SK-N-SH (cell line): ENCODE measurements at regions not wholly inside any gene's neighbourhood (a gene's known extent, or its start where the extent isn't known, plus 50 kb on each side); places are given as distances from the start of the nearest gene placed in this dataset.

Source experiments
- CTCF ChIA-PET: fragments of 300-600, 350-600 bp; formaldehyde crosslinking; extraction: SDS; loops from one replicate; lab custom pipeline; 2021; lab: Yijun Ruan, JAX
- POLR2A ChIA-PET: fragments of 350-600 bp; sonication (Branson Sonifier 250); formaldehyde crosslinking; extraction: SDS; loops from one replicate; lab custom pipeline; 2020; ENCODE audit warnings: antibody characterized with exemption, inconsistent platforms; lab: Yijun Ruan, JAX
- DNase-seq: peaks from one replicate; pipeline ENCODE4 v3.0.0; 2012
- H2AFZ ChIP-seq: fragments of 200-600 bp; sonication (generic); 2 replicates; pipeline ENCODE4 v1.8.1; 2016; ENCODE audit warnings: antibody characterized with exemption, mild to moderate bottlenecking, low read depth
- H3F3A ChIP-seq: fragments of 200-600 bp; sonication (generic); replicated peaks from 2 replicates; pipeline ENCODE3; 2016; ENCODE audit warnings: antibody characterized with exemption, mild to moderate bottlenecking; ENCODE audit not compliant: insufficient read depth
- H3K27ac ChIP-seq, 2 experiments: fragments of 200-500 bp in 1 of 2; fragments of 200-600 bp in 1 of 2; sonication (Bioruptor generic) in 1 of 2; sonication (generic), shearing (Covaris generic) in 1 of 2; 2 replicates each; pipeline versions ENCODE4 v1.5.1 to v1.6.1; 2014 to 2016; ENCODE audit warnings: low read depth in 2 of 2, inconsistent platforms in 1 of 2, low read length in 1 of 2, mild to moderate bottlenecking in 1 of 2, mixed read lengths in 1 of 2
- H3K27me3 ChIP-seq: fragments of 200-600 bp; sonication (generic), shearing (Covaris generic); 2 replicates; pipeline ENCODE4 v1.6.1; 2016; ENCODE audit warnings: mixed run types; ENCODE audit not compliant: insufficient read depth
- H3K36me3 ChIP-seq, 2 experiments: fragments of 200-500 bp in 1 of 2; fragments of 200-600 bp in 1 of 2; sonication (Bioruptor generic) in 1 of 2; sonication (generic) in 1 of 2; replicated peaks in 1 of 2; 2 replicates each; pipeline versions ENCODE3 to v1.5.1; 2014 to 2016; ENCODE audit warnings: low read length in 1 of 2, mild to moderate bottlenecking in 1 of 2; ENCODE audit not compliant: insufficient read depth in 2 of 2, control insufficient read depth in 1 of 2
- H3K4me1 ChIP-seq, 2 experiments: fragments of 200-500 bp in 1 of 2; fragments of 200-600 bp in 1 of 2; sonication (Bioruptor generic) in 1 of 2; sonication (generic), shearing (Covaris generic) in 1 of 2; 2 replicates each; pipeline versions ENCODE4 v1.5.1 to v1.6.1; 2014 to 2016; ENCODE audit warnings: low read depth in 1 of 2, low read length in 1 of 2, mixed run types in 1 of 2; ENCODE audit not compliant: insufficient read depth in 2 of 2, control insufficient read depth in 1 of 2
- H3K4me2 ChIP-seq: fragments of 200-600 bp; sonication (generic), shearing (Covaris generic); 2 replicates; pipeline ENCODE4 v1.6.1; 2017; ENCODE audit warnings: mixed run types
- H3K4me3 ChIP-seq, 2 experiments: fragments of 200-500 bp in 1 of 2; fragments of 200-600 bp in 1 of 2; sonication (Bioruptor generic) in 1 of 2; sonication (generic), shearing (Covaris generic) in 1 of 2; 2 replicates each; pipeline versions ENCODE4 v1.5.1 to v1.8.1; 2014 to 2016; ENCODE audit warnings: low read depth in 2 of 2, inconsistent platforms in 1 of 2, low read length in 1 of 2, mild to moderate bottlenecking in 1 of 2, mixed read lengths in 1 of 2, moderate library complexity in 1 of 2
- H3K79me2 ChIP-seq: fragments of 200-600 bp; sonication (generic); 2 replicates; pipeline ENCODE4 v1.8.1; 2017; ENCODE audit warnings: mild to moderate bottlenecking; ENCODE audit not compliant: insufficient read depth
- H3K9ac ChIP-seq: fragments of 200-600 bp; sonication (generic); 2 replicates; pipeline ENCODE4 v1.6.1; 2017; ENCODE audit warnings: mixed run types
- H3K9me2 ChIP-seq: fragments of 200-600 bp; sonication (generic); 2 replicates; pipeline ENCODE4 v1.6.1; 2017; ENCODE audit warnings: mixed run types
- H3K9me3 ChIP-seq: fragments of 200-600 bp; sonication (generic); 2 replicates; pipeline ENCODE4 v1.6.1; 2017; ENCODE audit warnings: mixed run types, mild to moderate bottlenecking, moderate library complexity
- H4K20me1 ChIP-seq: fragments of 200-600 bp; sonication (generic); 2 replicates; pipeline ENCODE4 v1.6.1; 2017; ENCODE audit warnings: mild to moderate bottlenecking, mixed run types; ENCODE audit not compliant: insufficient read depth
- ELF1 ChIP-seq: IDR thresholded peaks from 2 replicates; pipeline ENCODE4 v1.4.0; 2012
- FOSL2 ChIP-seq: IDR thresholded peaks from 2 replicates; pipeline ENCODE4 v1.4.0; 2012; ENCODE audit warnings: low read depth, mild to moderate bottlenecking, moderate library complexity, borderline replicate concordance
- GABPA ChIP-seq: IDR thresholded peaks from 2 replicates; pipeline ENCODE4 v1.4.0; 2012; ENCODE audit warnings: low read depth, mild to moderate bottlenecking
- GATA2 ChIP-seq: sonication (generic); formaldehyde crosslinking; IDR thresholded peaks from 2 replicates; pipeline ENCODE4 v1.5.0; 2020; ENCODE audit warnings: mild to moderate bottlenecking, missing genetic modification reagents
- JUND ChIP-seq: IDR thresholded peaks from 2 replicates; pipeline ENCODE4 v1.4.0; 2012
- MAX ChIP-seq: IDR thresholded peaks from 2 replicates; pipeline ENCODE4 v1.4.0; 2012; ENCODE audit warnings: low read depth
- POLR2AphosphoS5 ChIP-seq: IDR thresholded peaks from 2 replicates; pipeline ENCODE4 v1.6.1; 2012; ENCODE audit warnings: low read depth, low read length
- RFX5 ChIP-seq: IDR thresholded peaks from 2 replicates; pipeline ENCODE4 v1.6.1; 2012; ENCODE audit warnings: mild to moderate bottlenecking, improper control_type of control experiment, low read length
- RXRA ChIP-seq: IDR thresholded peaks from 2 replicates; pipeline ENCODE4 v1.4.0; 2012; ENCODE audit warnings: low read depth, mild to moderate bottlenecking, borderline replicate concordance
- TAF1 ChIP-seq: IDR thresholded peaks from 2 replicates; pipeline ENCODE4 v1.6.1; 2012; ENCODE audit warnings: low read depth, mild to moderate bottlenecking, low read length, moderate library complexity, borderline replicate concordance
- TCF12 ChIP-seq: IDR thresholded peaks from 2 replicates; pipeline ENCODE4 v1.4.0; 2012
- ZBTB33 ChIP-seq: IDR thresholded peaks from 2 replicates; pipeline ENCODE4 v1.4.0; 2012; ENCODE audit warnings: low read depth, borderline replicate concordance
- WGBS: methylation state at CpG from one replicate; pipeline ENCODE4 v1.1.6; 2017; ENCODE audit warnings: low lambda C conversion rate; 5-methylcytosine and 5-hydroxymethylcytosine counted together

GRCh38 chr12:29066011-29066588, 83.0 kb upstream of the FAR2 start:
- POLR2A ChIA-PET, result no interaction called here
- H3F3A ChIP-seq, result no peaks in the 10 kb centered on the region
- no peaks in the 10 kb centered on the region for H3K9me3 ChIP-seq
- H2AFZ ChIP-seq, result no peak overlapping the region
- no peaks in the 10 kb centered on the region; a peak in 1 of 4 replicates for H3K4me1 ChIP-seq
- CTCF ChIA-PET, result interaction anchor here (1.2 kb wide), 1 partner anchor 252 kb away, joined by 5 read pairs; no protein-coding TSS in a partner anchor
- TF ChIP-seq TCF12 (peak; percentile 39; the same call in 1 of the 2 replicates), GABPA (no peak), FOSL2 (peak; percentile 84; the same call in 1 of the 2 replicates), RXRA (no peak), JUND (peak; percentile 70)
- no peaks in the 10 kb centered on the region for H3K27me3 ChIP-seq
- DNase-seq, result no peak
- H3K79me2 ChIP-seq, result no peaks in the 10 kb centered on the region
- no peak overlapping the region for H3K4me3 ChIP-seq
- H3K4me2 ChIP-seq, result no peak overlapping the region
- no peak overlapping the region for H3K27ac ChIP-seq
- 81% methylated on average over 1 of the region's 1 CpG for WGBS
- H3K9me2 ChIP-seq, result no peaks in the 10 kb centered on the region
- no peaks in the 10 kb centered on the region for H4K20me1 ChIP-seq
- no peak overlapping the region for H3K9ac ChIP-seq
- no peaks in the 10 kb centered on the region for H3K36me3 ChIP-seq

DNA sequence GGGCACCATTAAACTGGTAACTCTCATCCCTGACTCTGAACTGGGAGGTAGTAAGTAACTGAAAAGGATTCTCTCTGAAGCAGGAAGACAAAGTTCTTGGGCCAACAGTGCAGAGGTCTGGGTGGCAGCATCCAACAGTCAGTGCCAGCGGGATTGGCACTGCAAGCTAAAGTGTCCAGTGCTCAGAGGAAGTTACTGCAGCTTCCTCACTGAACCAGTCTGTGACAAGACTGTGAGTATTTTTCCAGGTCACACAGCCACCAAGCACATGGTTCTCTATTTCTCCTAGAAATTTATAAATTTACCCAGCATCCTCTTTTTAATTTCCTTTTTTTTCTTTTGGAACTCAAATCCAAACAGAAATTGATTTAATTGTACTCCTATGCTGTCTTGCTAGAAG, 81.6 kb upstream of the FAR2 start:
- no peak overlapping the region for H3K4me2 ChIP-seq
- H3K4me3 ChIP-seq, result no peak overlapping the region
- no peaks in the 10 kb centered on the region for H3K9me3 ChIP-seq
- POLR2A ChIA-PET, result no interaction called here
- H3K9ac ChIP-seq, result no peak overlapping the region
- H2AFZ ChIP-seq, result no peak overlapping the region
- no peaks in the 10 kb centered on the region for H3F3A ChIP-seq
- CTCF ChIA-PET, result interaction anchor here (8.3 kb wide), 1 partner anchor 249 kb away, joined by 109 read pairs; no protein-coding TSS in a partner anchor
- no peaks in the 10 kb centered on the region for H3K79me2 ChIP-seq
- H4K20me1 ChIP-seq, result no peaks in the 10 kb centered on the region
- no peaks in the 10 kb centered on the region for H3K9me2 ChIP-seq
- no peaks in the 10 kb centered on the region; a peak in 1 of 4 replicates for H3K4me1 ChIP-seq
- H3K36me3 ChIP-seq, result no peaks in the 10 kb centered on the region
- no peak for DNase-seq
- WGBS, result 71% methylated on average over 1 of the region's 1 CpG
- TF ChIP-seq POLR2AphosphoS5 (no peak), ZBTB33 (no peak), TCF12 (no peak), ELF1 (no peak), RFX5 (no peak), GABPA (no peak), TAF1 (no peak), MAX (no peak), GATA2 (CRISPR knock-in tag) (no peak)
- no peak overlapping the region for H3K27ac ChIP-seq
- no peaks in the 10 kb centered on the region for H3K27me3 ChIP-seq
